GM12875 (cell line): ENCODE measurements at regions not wholly inside any gene's neighbourhood (a gene's known extent, or its start where the extent isn't known, plus 50 kb on each side); places are given as distances from the start of the nearest gene placed in this dataset.

Experiments
- H3K4me3 ChIP-seq: one replicate; pipeline ENCODE4 v1.5.1; 2011; ENCODE audit warnings: low read depth, low read length, control low read depth
- CTCF ChIP-seq: IDR thresholded peaks from 2 replicates; pipeline ENCODE4 v1.5.1; 2011; ENCODE audit warnings: low read depth, mild to moderate bottlenecking, control low read depth, inconsistent platforms, low read length, moderate library complexity, borderline replicate concordance; ENCODE audit not compliant: insufficient read depth

DNA sequence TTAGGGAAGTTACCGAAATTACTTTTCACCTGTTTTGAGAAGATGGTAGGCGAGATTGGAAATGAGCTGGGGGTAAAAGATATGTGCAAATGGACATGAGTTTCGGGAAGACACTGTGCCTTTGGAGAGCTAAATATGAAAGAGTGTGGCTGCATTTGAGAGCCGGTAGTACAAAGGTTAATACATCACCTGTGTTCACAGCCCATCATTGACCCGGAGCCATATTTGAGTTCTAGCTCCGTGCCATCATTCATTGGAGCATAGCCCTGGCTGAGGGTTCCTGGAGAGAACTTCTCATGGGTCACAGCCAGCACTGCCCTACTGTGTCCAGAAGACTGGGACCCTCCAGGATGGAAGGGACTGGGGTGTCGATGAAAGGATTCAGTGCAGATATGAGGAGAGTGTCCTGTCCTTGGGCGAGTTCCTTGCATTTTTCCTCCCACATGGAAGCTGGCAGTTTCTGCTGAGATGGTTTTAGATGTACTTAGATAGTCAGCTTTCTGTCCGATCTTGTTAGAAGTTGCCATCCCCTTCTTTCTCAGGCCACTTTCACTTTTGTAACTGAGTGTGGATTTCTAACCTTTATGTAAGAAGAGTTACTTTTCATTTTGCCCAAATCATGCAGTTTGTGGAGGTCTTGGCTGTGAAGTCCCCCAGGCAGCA lies 138.8 kb downstream of the JCAD start:
- TF ChIP-seq CTCF, result no peak
- H3K4me3 ChIP-seq, result no peak overlapping the region

- H3K4me3 ChIP-seq, result no peak overlapping the region
- no peak for TF ChIP-seq CTCF
Measured at GRCh38 chr10:29918623-29919400, 140.6 kb downstream of the JCAD start.

- TF ChIP-seq CTCF, result no peak
- H3K4me3 ChIP-seq, result no peak overlapping the region
Measured at GRCh38 chr10:29917311-29917710, 142.1 kb downstream of the JCAD start.

- no peak overlapping the region for H3K4me3 ChIP-seq
- TF ChIP-seq CTCF, result no peak
Measured at GRCh38 chr10:29916669-29917068, 142.7 kb downstream of the JCAD start.

DNA sequence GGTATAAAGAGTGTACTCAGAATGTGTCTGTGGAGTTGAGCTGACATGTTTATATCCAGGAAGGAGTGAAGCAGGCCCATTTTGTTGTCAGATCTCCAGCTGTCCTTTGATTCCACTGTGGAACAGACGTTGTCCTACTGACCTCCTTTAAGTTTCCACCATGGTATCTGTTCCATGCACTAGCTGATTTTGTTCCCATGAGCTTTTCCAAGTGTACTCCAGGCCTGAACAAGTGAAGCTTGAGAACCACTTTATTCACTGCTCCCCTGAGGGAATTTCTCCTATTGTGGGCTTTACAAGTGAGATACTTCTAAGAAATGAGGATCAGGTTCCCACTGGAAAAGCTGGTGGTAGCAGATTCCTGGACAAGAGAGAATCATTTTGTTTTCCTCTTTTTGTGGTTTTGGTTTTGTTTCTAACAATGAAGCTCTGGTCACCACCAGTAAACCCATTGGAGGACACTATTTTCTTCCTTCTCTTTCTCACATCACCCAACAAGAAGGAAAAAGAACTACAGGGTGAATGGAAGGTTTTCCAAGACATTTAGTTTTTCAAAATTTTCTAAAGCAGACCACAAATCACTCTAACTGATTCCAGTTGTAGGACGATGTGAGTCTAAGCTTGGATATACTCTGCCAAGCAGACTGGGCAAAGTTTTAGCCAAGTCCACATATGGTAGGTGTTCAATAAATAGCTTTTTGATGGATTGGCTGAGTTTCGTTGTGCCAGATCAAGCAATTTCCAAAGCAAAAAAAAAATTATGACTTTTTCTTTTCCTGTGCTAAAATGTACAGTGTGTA lies 144.2 kb downstream of the JCAD start:
- no peak overlapping the region for H3K4me3 ChIP-seq
- TF ChIP-seq CTCF, result no peak

- no peak overlapping the region for H3K4me3 ChIP-seq
Measured at GRCh38 chr10:29908962-29909361, 150.4 kb downstream of the JCAD start.

More at GRCh38 chr10:29908962-29909361, 150.4 kb downstream of the JCAD start:
- no peak for TF ChIP-seq CTCF
